GM10266 (cell line): ENCODE measurements at regions not wholly inside any gene's neighbourhood (a gene's known extent, or its start where the extent isn't known, plus 50 kb on each side); places are given as distances from the start of the nearest gene placed in this dataset.

Experiments
- DNase-seq: peaks from one replicate; pipeline ENCODE4 v3.0.0; 2012; ENCODE audit errors: extremely low spot score
- CTCF ChIP-seq: IDR thresholded peaks from 2 replicates; pipeline ENCODE4 v1.5.1; 2012; ENCODE audit warnings: mild to moderate bottlenecking, low read depth; ENCODE audit not compliant: control insufficient read depth, insufficient read depth; ENCODE audit errors: missing control alignments

GRCh38 chr10:62460393-62460792 is 86.2 kb downstream of the ZNF365 start:
- TF ChIP-seq CTCF = no peak
- no peak for DNase-seq

- DNase-seq = no peak
- TF ChIP-seq CTCF = no peak
Observed at GRCh38 chr10:62461120-62461519, 87.0 kb downstream of the ZNF365 start.

- no peak for DNase-seq
- no peak for TF ChIP-seq CTCF
Observed at GRCh38 chr10:62462461-62462860, 88.3 kb downstream of the ZNF365 start.

- DNase-seq = no peak
- TF ChIP-seq CTCF = no peak
Observed at GRCh38 chr10:62463364-62463763, 89.2 kb downstream of the ZNF365 start.

- DNase-seq = no peak
- TF ChIP-seq CTCF = no peak
Observed at GRCh38 chr10:62464308-62464707, 90.1 kb downstream of the ZNF365 start.

GRCh38 chr10:62466590-62466989 is 92.4 kb downstream of the ZNF365 start:
- TF ChIP-seq CTCF = no peak

GRCh38 chr10:62467527-62467926 is 93.4 kb downstream of the ZNF365 start:
- no peak for DNase-seq
- no peak for TF ChIP-seq CTCF

More at GRCh38 chr10:62466590-62466989, 92.4 kb downstream of the ZNF365 start:
- no peak for DNase-seq
